B cell (primary cell): ENCODE measurements at regions not wholly inside any gene's neighbourhood (a gene's known extent, or its start where the extent isn't known, plus 50 kb on each side); places are given as distances from the start of the nearest gene placed in this dataset.

Experiments used
- ATAC-seq: fragments of 200-7000 bp; cut with Tn5 transposase; one replicate; pipeline ENCODE4 v1.10.0; 2021; ENCODE audit warnings: low read depth, mild to moderate bottlenecking, moderate number of reproducible peaks, moderate library complexity
- CTCF ChIA-PET: fragments of 350-600 bp; sonication (Branson Sonifier 250); formaldehyde crosslinking; loops from one replicate; lab custom pipeline; 2021; ENCODE audit warnings: antibody characterized with exemption, inconsistent platforms; lab: Charles Lee
- POLR2A ChIA-PET: fragments of 350-600 bp; sonication (Branson Sonifier 250); formaldehyde crosslinking; loops from one replicate; lab custom pipeline; 2021; ENCODE audit warnings: antibody characterized with exemption; lab: Charles Lee
- DNase-seq: peaks from one replicate; pipeline ENCODE4 v3.0.0; 2013
- H2AFZ ChIP-seq: 2 replicates; pipeline ENCODE4 v1.6.1; 2012; ENCODE audit warnings: mild to moderate bottlenecking, low read depth, low read length; ENCODE audit not compliant: insufficient read depth, poor library complexity, severe bottlenecking
- H3K27ac ChIP-seq, 2 donors: 1 replicate in 1 of 2; 2 replicates in 1 of 2; pipeline ENCODE4 v1.5.1; 2012 to 2013; ENCODE audit warnings: low read length in 2 of 2, mild to moderate bottlenecking in 2 of 2, moderate library complexity in 1 of 2
- H3K27me3 ChIP-seq, 4 experiments: fragments of 200-600 bp in 1 of 4; sonication (generic) in 1 of 4; replicated peaks in 1 of 4; 1 replicate in 2 of 4; 2 replicates in 2 of 4; pipeline versions ENCODE4 v1.6.1 to v1.7.0; 2013 to 2016; ENCODE audit warnings: low read length in 3 of 4, mild to moderate bottlenecking in 2 of 4, mixed read lengths in 1 of 4, moderate library complexity in 1 of 4; ENCODE audit not compliant: insufficient read depth in 4 of 4, control insufficient read depth in 3 of 4; ENCODE audit errors: control extremely low read depth in 1 of 4
- H3K36me3 ChIP-seq, 2 experiments: replicated peaks in 1 of 2; 1 replicate in 1 of 2; 2 replicates in 1 of 2; pipeline versions ENCODE4 v1.6.1 to v1.7.1; 2013; ENCODE audit warnings: low read length in 1 of 2; ENCODE audit not compliant: insufficient read depth in 2 of 2, control insufficient read depth in 1 of 2; ENCODE audit errors: control extremely low read depth in 1 of 2, extremely low read depth in 1 of 2
- H3K4me1 ChIP-seq, 2 donors: fragments of 200-600 bp in 1 of 2; sonication (generic) in 1 of 2; 1 replicate in 1 of 2; 2 replicates in 1 of 2; pipeline versions ENCODE4 v1.5.1 to v1.6.1; 2013 to 2017; ENCODE audit warnings: low read length in 2 of 2; ENCODE audit not compliant: control insufficient read depth in 2 of 2, insufficient read depth in 2 of 2
- H3K4me2 ChIP-seq: replicated peaks from 2 replicates; pipeline ENCODE3; 2012; ENCODE audit warnings: mild to moderate bottlenecking, low read depth, low read length; ENCODE audit not compliant: poor library complexity, severe bottlenecking
- H3K4me3 ChIP-seq, 5 experiments: fragments of 200-600 bp in 1 of 5; sonication (generic) in 1 of 5; 1 replicate in 3 of 5; 2 replicates in 2 of 5; pipeline versions ENCODE4 v1.5.1 to v1.7.0; 2011 to 2016; ENCODE audit warnings: low read length in 4 of 5, mild to moderate bottlenecking in 4 of 5, low read depth in 2 of 5, control low read depth in 1 of 5, moderate library complexity in 1 of 5; ENCODE audit not compliant: insufficient read depth in 1 of 5; ENCODE audit errors: control extremely low read depth in 1 of 5, extremely low read depth in 1 of 5
- H3K79me2 ChIP-seq: fragments of 200-600 bp; sonication (generic); one replicate; pipeline ENCODE4 v1.6.0; 2016; ENCODE audit warnings: low read length; ENCODE audit not compliant: control insufficient read depth, insufficient read depth
- H3K9ac ChIP-seq: fragments of 200-600 bp; sonication (generic); 2 replicates; pipeline ENCODE4 v1.6.1; 2017; ENCODE audit warnings: mild to moderate bottlenecking, low read length, moderate library complexity
- H3K9me3 ChIP-seq, 3 donors: one replicate each; pipeline versions ENCODE4 v1.6.1 to v1.7.1; 2013; ENCODE audit warnings: low read length in 2 of 3; ENCODE audit not compliant: control insufficient read depth in 2 of 3, insufficient read depth in 1 of 3; ENCODE audit errors: control extremely low read depth in 1 of 3
- H4K20me1 ChIP-seq: 2 replicates; pipeline ENCODE4 v1.6.0; 2012; ENCODE audit warnings: mild to moderate bottlenecking, low read length; ENCODE audit not compliant: insufficient read depth, control insufficient read depth, poor library complexity, severe bottlenecking
- H3K27ac Mint-ChIP-seq: one replicate; pipeline ENCODE4 v1.8.0; 2021; ENCODE audit warnings: mixed read lengths
- H3K27me3 Mint-ChIP-seq: one replicate; pipeline ENCODE4 v1.8.0; 2021; ENCODE audit warnings: mixed read lengths
- H3K4me1 Mint-ChIP-seq: one replicate; pipeline ENCODE4 v1.8.0; 2021; ENCODE audit warnings: mixed read lengths
- H3K4me3 Mint-ChIP-seq: one replicate; pipeline ENCODE4 v1.8.0; 2021; ENCODE audit warnings: mixed read lengths
- H3K9me3 Mint-ChIP-seq: one replicate; pipeline ENCODE4 v1.8.0; 2022; ENCODE audit warnings: mixed read lengths; ENCODE audit not compliant: insufficient read depth
- EZH2 ChIP-seq: IDR thresholded peaks from 2 replicates; pipeline ENCODE4 v1.6.1; 2012; ENCODE audit warnings: borderline replicate concordance, low read depth, mild to moderate bottlenecking, moderate library complexity, low read length; ENCODE audit not compliant: insufficient read depth, poor library complexity, severe bottlenecking
- WGBS: methylation state at CpG from one replicate; pipeline ENCODE4 v1.1.5; 2013; ENCODE audit warnings: missing lambda C conversion rate; ENCODE audit not compliant: insufficient coverage; 5-methylcytosine and 5-hydroxymethylcytosine counted together
- intact Hi-C: fragments of 100-400 bp; cut with micrococcal nuclease; formaldehyde crosslinking; loops from one replicate; pipeline ENCODE4 v1.10.0; 2022
- TF ChIP-seq, protein P1 (sequence below): fragments of 200-600 bp; IDR thresholded peaks from one replicate; pipeline ENCODE4 v1.8.0; 2022; ENCODE audit warnings: antibody characterized with exemption, mild to moderate bottlenecking

DNA sequence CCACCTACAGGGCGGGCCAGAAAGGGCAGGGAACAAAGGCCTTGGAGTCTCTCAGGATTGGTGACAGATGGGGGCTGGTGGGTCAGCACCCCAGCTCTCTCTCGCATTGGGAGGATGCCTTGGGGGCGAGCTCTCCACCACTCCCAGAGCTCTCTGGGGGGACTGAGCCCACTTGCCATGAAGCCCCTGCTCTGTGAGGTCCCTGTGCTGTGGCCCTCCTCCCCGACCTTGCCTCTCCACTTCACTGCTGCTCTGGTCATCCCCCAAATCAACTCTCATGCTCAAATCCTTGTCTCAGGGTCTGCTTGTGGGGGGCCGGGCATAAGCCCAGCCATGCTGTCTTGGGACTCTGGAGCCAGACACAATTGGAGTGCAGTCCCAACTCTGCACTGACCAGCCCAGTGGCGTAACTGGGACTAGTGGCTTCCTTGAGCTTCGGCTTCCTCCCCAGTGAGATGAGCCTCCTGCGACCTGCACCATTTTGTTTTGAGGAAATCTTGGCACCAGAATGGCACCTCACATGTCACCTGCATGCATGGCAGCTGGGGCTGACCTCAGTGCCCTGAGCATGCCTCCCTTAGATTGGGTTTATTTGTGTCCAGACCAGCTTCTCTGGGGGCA, 184.5 kb downstream of the IRF8 start:
- H3K4me1 ChIP-seq: no peaks in the 10 kb centered on the region
- no peak overlapping the region for H3K4me3 ChIP-seq
- H3K27me3 ChIP-seq: peaks cover 0 to 9% (median 0%) of the 10 kb centered on the region in 4 experiments
- H4K20me1 ChIP-seq: no peaks in the 10 kb centered on the region
- TF ChIP-seq EZH2: no peak
- TF ChIP-seq, protein P1, sequence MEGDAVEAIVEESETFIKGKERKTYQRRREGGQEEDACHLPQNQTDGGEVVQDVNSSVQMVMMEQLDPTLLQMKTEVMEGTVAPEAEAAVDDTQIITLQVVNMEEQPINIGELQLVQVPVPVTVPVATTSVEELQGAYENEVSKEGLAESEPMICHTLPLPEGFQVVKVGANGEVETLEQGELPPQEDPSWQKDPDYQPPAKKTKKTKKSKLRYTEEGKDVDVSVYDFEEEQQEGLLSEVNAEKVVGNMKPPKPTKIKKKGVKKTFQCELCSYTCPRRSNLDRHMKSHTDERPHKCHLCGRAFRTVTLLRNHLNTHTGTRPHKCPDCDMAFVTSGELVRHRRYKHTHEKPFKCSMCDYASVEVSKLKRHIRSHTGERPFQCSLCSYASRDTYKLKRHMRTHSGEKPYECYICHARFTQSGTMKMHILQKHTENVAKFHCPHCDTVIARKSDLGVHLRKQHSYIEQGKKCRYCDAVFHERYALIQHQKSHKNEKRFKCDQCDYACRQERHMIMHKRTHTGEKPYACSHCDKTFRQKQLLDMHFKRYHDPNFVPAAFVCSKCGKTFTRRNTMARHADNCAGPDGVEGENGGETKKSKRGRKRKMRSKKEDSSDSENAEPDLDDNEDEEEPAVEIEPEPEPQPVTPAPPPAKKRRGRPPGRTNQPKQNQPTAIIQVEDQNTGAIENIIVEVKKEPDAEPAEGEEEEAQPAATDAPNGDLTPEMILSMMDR: no peak
- DNase-seq (no peak), ATAC-seq (no peak)
- Mint-ChIP-seq H3K4me1 (no peaks in the 10 kb centered on the region), H3K4me3 (no peak overlapping the region), H3K27ac (no peak overlapping the region), H3K27me3 (peaks cover 21% of the 10 kb centered on the region), H3K9me3 (no peaks in the 10 kb centered on the region)
- H3K9me3 ChIP-seq: no peaks in the 10 kb centered on the region
- intact Hi-C loops: no loop called here
- H3K9ac ChIP-seq: no peak overlapping the region
- no peaks in the 10 kb centered on the region for H3K79me2 ChIP-seq
- H3K4me2 ChIP-seq: no peak overlapping the region
- ChIA-PET CTCF (no interaction called here), POLR2A (no interaction called here)
- no peak overlapping the region for H3K27ac ChIP-seq
- whole genome bisulfite sequencing: 79% methylated on average over 8 of the region's 8 CpGs
- H2AFZ ChIP-seq: no peak overlapping the region
- H3K36me3 ChIP-seq: no peaks in the 10 kb centered on the region

DNA sequence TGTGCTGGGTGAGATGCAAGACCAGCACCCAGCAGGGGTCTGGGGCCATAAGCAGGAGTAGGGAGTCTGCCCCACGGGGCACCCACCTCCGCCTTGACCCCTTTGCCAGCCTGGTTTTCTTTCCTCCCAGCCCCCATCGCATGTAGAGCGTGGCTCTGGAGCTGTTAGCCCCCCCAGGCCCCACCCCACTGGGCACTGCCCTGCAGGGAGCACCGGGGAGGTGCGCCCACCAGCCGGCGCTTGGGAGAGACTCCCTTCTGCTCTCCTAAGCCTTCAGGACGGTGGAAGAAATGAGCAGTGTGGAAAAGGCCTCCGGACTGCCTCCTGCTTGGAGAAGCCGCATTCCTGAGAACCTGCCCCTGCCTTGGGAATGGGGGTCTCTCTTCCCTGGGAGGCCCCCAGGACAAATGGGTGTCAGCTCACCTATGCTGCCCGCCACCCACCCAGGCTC, 186.2 kb downstream of the IRF8 start:
- DNase-seq (no peak), ATAC-seq (no peak)
- H3K9ac ChIP-seq: no peak overlapping the region
- Mint-ChIP-seq H3K27me3 (peaks cover 14% of the 10 kb centered on the region), H3K9me3 (no peaks in the 10 kb centered on the region), H3K4me1 (peaks cover 12% of the 10 kb centered on the region), H3K4me3 (no peak overlapping the region), H3K27ac (no peak overlapping the region)
- no peaks in the 10 kb centered on the region for H3K79me2 ChIP-seq
- no peaks in the 10 kb centered on the region for H3K36me3 ChIP-seq
- WGBS: 96% methylated on average over 9 of the region's 12 CpGs
- H2AFZ ChIP-seq: no peak overlapping the region
- H3K27me3 ChIP-seq: peaks cover 0 to 6% (median 0%) of the 10 kb centered on the region in 4 experiments
- no peak for TF ChIP-seq EZH2
- TF ChIP-seq, protein P1: no peak
- no peak overlapping the region for H3K4me3 ChIP-seq
- CTCF ChIA-PET: no interaction called here
- POLR2A ChIA-PET: no interaction called here
- intact Hi-C loops: no loop called here
- H3K4me2 ChIP-seq: no peak overlapping the region
- no peak overlapping the region for H3K27ac ChIP-seq
- no peaks in the 10 kb centered on the region for H4K20me1 ChIP-seq
- H3K9me3 ChIP-seq: no peaks in the 10 kb centered on the region
- H3K4me1 ChIP-seq: peaks cover 12 to 16% of the 10 kb centered on the region in 2 donors
